Prostate gland (tissue), 2 donors: ENCODE measurements at regions not wholly inside any gene's neighbourhood (a gene's known extent, or its start where the extent isn't known, plus 50 kb on each side); places are given as distances from the start of the nearest gene placed in this dataset.

Experiments used
- POLR2A ChIP-seq: fragments of 450-650 bp; IDR thresholded peaks from one replicate; pipeline ENCODE4 v1.6.1; 2016; ENCODE audit warnings: antibody characterized with exemption, mild to moderate bottlenecking
- TF ChIP-seq, protein P1 (sequence below), 4 experiments: fragments of 200-600 bp in 2 of 4; fragments of 450-650 bp in 2 of 4; sonication (generic) in 2 of 4; IDR thresholded peaks; 1 replicate in 3 of 4; 2 replicates in 1 of 4; pipeline ENCODE4 v1.5.1; 2016 to 2019; ENCODE audit warnings: antibody characterized with exemption in 4 of 4, mild to moderate bottlenecking in 2 of 4, moderate library complexity in 2 of 4

DNA sequence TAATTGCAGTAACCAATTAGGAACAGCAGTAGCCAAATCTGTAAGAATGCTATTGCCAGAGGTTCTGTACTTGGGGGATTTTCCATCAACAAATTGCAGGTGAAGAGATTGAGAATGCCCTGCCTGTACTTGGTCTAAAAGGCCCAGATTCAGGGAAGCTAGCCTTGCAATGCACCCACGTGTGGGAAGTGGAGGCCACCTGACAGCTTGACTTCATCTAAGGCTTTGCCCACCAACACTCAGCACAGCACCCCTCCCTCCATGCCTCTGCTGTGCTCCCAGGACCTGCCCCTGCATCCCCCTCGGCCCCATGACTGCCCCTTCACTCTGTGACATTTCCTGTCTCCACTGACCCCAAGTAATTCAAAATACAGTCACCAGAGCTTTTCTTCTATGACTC, 79.1 kb upstream of the CDH5 start:
- TF ChIP-seq POLR2A: no peak
- TF ChIP-seq, protein P1, sequence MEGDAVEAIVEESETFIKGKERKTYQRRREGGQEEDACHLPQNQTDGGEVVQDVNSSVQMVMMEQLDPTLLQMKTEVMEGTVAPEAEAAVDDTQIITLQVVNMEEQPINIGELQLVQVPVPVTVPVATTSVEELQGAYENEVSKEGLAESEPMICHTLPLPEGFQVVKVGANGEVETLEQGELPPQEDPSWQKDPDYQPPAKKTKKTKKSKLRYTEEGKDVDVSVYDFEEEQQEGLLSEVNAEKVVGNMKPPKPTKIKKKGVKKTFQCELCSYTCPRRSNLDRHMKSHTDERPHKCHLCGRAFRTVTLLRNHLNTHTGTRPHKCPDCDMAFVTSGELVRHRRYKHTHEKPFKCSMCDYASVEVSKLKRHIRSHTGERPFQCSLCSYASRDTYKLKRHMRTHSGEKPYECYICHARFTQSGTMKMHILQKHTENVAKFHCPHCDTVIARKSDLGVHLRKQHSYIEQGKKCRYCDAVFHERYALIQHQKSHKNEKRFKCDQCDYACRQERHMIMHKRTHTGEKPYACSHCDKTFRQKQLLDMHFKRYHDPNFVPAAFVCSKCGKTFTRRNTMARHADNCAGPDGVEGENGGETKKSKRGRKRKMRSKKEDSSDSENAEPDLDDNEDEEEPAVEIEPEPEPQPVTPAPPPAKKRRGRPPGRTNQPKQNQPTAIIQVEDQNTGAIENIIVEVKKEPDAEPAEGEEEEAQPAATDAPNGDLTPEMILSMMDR (IDR thresholded peaks at IDR 0.05): no peak
